GM12873 (cell line): ENCODE measurements at regions not wholly inside any gene's neighbourhood (a gene's known extent, or its start where the extent isn't known, plus 50 kb on each side); places are given as distances from the start of the nearest gene placed in this dataset.

ENCODE experiments used
- CTCF ChIP-seq: IDR thresholded peaks from 2 replicates; pipeline ENCODE4 v1.5.1; 2012; ENCODE audit warnings: low read depth, mild to moderate bottlenecking, moderate library complexity, low read length, control low read depth; ENCODE audit not compliant: insufficient read depth; ENCODE audit errors: missing control alignments

- no peak for TF ChIP-seq CTCF
Measured at GRCh38 chr15:29945943-29946596, 123.8 kb upstream of the TJP1 start.

GRCh38 chr15:29944925-29945324 is 122.7 kb upstream of the TJP1 start:
- TF ChIP-seq CTCF = no peak

- no peak for TF ChIP-seq CTCF
Measured at GRCh38 chr15:29942548-29942947, 120.3 kb upstream of the TJP1 start.

- TF ChIP-seq CTCF = no peak
Measured at GRCh38 chr15:29942143-29942542, 119.9 kb upstream of the TJP1 start.

GRCh38 chr15:29939404-29939803 is 117.1 kb upstream of the TJP1 start:
- no peak for TF ChIP-seq CTCF

GRCh38 chr15:29938361-29939335 is 116.4 kb upstream of the TJP1 start:
- peak; percentile 12 for TF ChIP-seq CTCF

GRCh38 chr15:29937956-29938355 is 115.7 kb upstream of the TJP1 start:
- no peak for TF ChIP-seq CTCF
